ENCODE measurements at regions not wholly inside any gene's neighbourhood (a gene's known extent, or its start where the extent isn't known, plus 50 kb on each side); places are given as distances from the start of the nearest gene placed in this dataset.
A peak's percentile ranks its signal among the peaks of the same experiment; 100 is the strongest.

GRCh38 chrX:79601341-79602131 is 234.4 kb upstream of the ITM2A start:
- DNase-seq (ENCODE audit: low spot score), result no peak
- H4K20me1 ChIP-seq (ENCODE audit: low read depth), result no peaks in the 10 kb centered on the region
- H3K27me3 Mint-ChIP-seq (ENCODE audit: insufficient read depth, low read depth), result no peaks in the 10 kb centered on the region
- no peaks in the 10 kb centered on the region for H3K27me3 ChIP-seq
- no peaks in the 10 kb centered on the region for H3F3A ChIP-seq (ENCODE audit: low read depth)
- H3K4me3 ChIP-seq, result no peak overlapping the region
- H3K27ac ChIP-seq, result no peak overlapping the region
- peaks cover 6% of the 10 kb centered on the region for H3K4me1 ChIP-seq
- no peak for TF ChIP-seq CTCF (IDR thresholded peaks at IDR 0.05)
- TF ChIP-seq EZH2 (IDR thresholded peaks at IDR 0.05), result no peak
- TF ChIP-seq EZH2phosphoT487 (IDR thresholded peaks at IDR 0.05), result no peak
- H3K4me1 Mint-ChIP-seq, result no peaks in the 10 kb centered on the region
- no peak overlapping the region for H3K4me3 Mint-ChIP-seq
- peak overlapping the region; percentile 26 for H2AFZ ChIP-seq (replicated peaks)
- peaks cover 5% of the 10 kb centered on the region for H3K9me3 ChIP-seq (ENCODE audit: low read depth)
- H3K27ac Mint-ChIP-seq, result no peak overlapping the region
- no peaks in the 10 kb centered on the region for H3K9me3 Mint-ChIP-seq
- no peaks in the 10 kb centered on the region for H3K36me3 Mint-ChIP-seq
- H3K36me3 ChIP-seq, result no peaks in the 10 kb centered on the region
- no peak overlapping the region for H3K9ac ChIP-seq
- no peaks in the 10 kb centered on the region for H3K79me2 ChIP-seq (ENCODE audit: low read depth)
- H3K4me2 ChIP-seq, result no peak overlapping the region

GRCh38 chrX:79592259-79592658 is 225.1 kb upstream of the ITM2A start:
- Histone ChIP-seq H3K79me2 (ENCODE audit: low read depth) (no peaks in the 10 kb centered on the region), H4K20me1 (ENCODE audit: low read depth) (no peaks in the 10 kb centered on the region), H3K4me3 (no peak overlapping the region), H3K27me3 (no peaks in the 10 kb centered on the region), H3K9ac (no peak overlapping the region), H3K9me3 (ENCODE audit: low read depth) (no peaks in the 10 kb centered on the region), H2AFZ (replicated peaks) (no peak overlapping the region), H3K4me2 (no peak overlapping the region), H3K27ac (no peak overlapping the region), H3K4me1 (no peaks in the 10 kb centered on the region), H3K36me3 (no peaks in the 10 kb centered on the region), H3F3A (ENCODE audit: low read depth) (no peaks in the 10 kb centered on the region)
- TF ChIP-seq EZH2 (IDR thresholded peaks at IDR 0.05) (no peak), EZH2phosphoT487 (IDR thresholded peaks at IDR 0.05) (no peak), CTCF (IDR thresholded peaks at IDR 0.05) (peak; percentile 40)
- DNase-seq (ENCODE audit: low spot score), result no peak
- Mint-ChIP-seq H3K4me3 (no peak overlapping the region), H3K27me3 (ENCODE audit: insufficient read depth, low read depth) (no peaks in the 10 kb centered on the region), H3K27ac (no peak overlapping the region), H3K36me3 (no peaks in the 10 kb centered on the region), H3K9me3 (peaks cover 2% of the 10 kb centered on the region), H3K4me1 (no peaks in the 10 kb centered on the region)

GRCh38 chrX:79588233-79588632 is 221.1 kb upstream of the ITM2A start:
- Histone ChIP-seq H4K20me1 (ENCODE audit: low read depth) (no peaks in the 10 kb centered on the region), H3K9ac (no peak overlapping the region), H3K9me3 (ENCODE audit: low read depth) (no peaks in the 10 kb centered on the region), H3K79me2 (ENCODE audit: low read depth) (no peaks in the 10 kb centered on the region), H3K4me3 (no peak overlapping the region), H3K4me2 (no peak overlapping the region), H3F3A (ENCODE audit: low read depth) (no peaks in the 10 kb centered on the region), H3K36me3 (no peaks in the 10 kb centered on the region), H3K27me3 (no peaks in the 10 kb centered on the region), H3K4me1 (no peaks in the 10 kb centered on the region), H2AFZ (replicated peaks) (no peak overlapping the region), H3K27ac (no peak overlapping the region)
- DNase-seq (ENCODE audit: low spot score), result no peak
- Mint-ChIP-seq H3K27ac (no peak overlapping the region), H3K27me3 (ENCODE audit: insufficient read depth, low read depth) (no peaks in the 10 kb centered on the region), H3K36me3 (no peaks in the 10 kb centered on the region), H3K4me1 (no peaks in the 10 kb centered on the region), H3K9me3 (peaks cover 2% of the 10 kb centered on the region), H3K4me3 (no peak overlapping the region)
- no peak for TF ChIP-seq EZH2 (IDR thresholded peaks at IDR 0.05)

GRCh38 chrX:79573760-79574159 is 206.6 kb upstream of the ITM2A start:
- Mint-ChIP-seq H3K4me1 (no peaks in the 10 kb centered on the region), H3K9me3 (no peaks in the 10 kb centered on the region), H3K4me3 (no peak overlapping the region), H3K27me3 (ENCODE audit: insufficient read depth, low read depth) (no peaks in the 10 kb centered on the region), H3K36me3 (no peaks in the 10 kb centered on the region), H3K27ac (no peak overlapping the region)
- Histone ChIP-seq H3K27ac (no peak overlapping the region), H3K9ac (no peak overlapping the region), H2AFZ (replicated peaks) (no peak overlapping the region), H4K20me1 (ENCODE audit: low read depth) (no peaks in the 10 kb centered on the region), H3K4me1 (no peaks in the 10 kb centered on the region), H3K27me3 (no peaks in the 10 kb centered on the region), H3K9me3 (ENCODE audit: low read depth) (no peaks in the 10 kb centered on the region), H3K36me3 (no peaks in the 10 kb centered on the region), H3F3A (ENCODE audit: low read depth) (no peaks in the 10 kb centered on the region), H3K4me2 (no peak overlapping the region), H3K79me2 (ENCODE audit: low read depth) (no peaks in the 10 kb centered on the region), H3K4me3 (no peak overlapping the region)
- DNase-seq (ENCODE audit: low spot score), result no peak
- TF ChIP-seq EZH2 (IDR thresholded peaks at IDR 0.05) (no peak), CTCF (IDR thresholded peaks at IDR 0.05) (no peak), EZH2phosphoT487 (IDR thresholded peaks at IDR 0.05) (no peak)
